AG09319 (cell line): ENCODE measurements at regions not wholly inside any gene's neighbourhood (a gene's known extent, or its start where the extent isn't known, plus 50 kb on each side); places are given as distances from the start of the nearest gene placed in this dataset.

Experiments used
- DNase-seq: peaks from one replicate; pipeline ENCODE4 v3.0.0-alpha.2; 2010; ENCODE audit warnings: low read depth; ENCODE audit errors: extremely low read depth
- CTCF ChIP-seq: IDR thresholded peaks from 2 replicates; pipeline ENCODE4 v1.5.1; 2011; ENCODE audit warnings: low read depth, mild to moderate bottlenecking, inconsistent platforms, low read length, moderate library complexity

- no peak for DNase-seq
- TF ChIP-seq CTCF: no peak
Observed at GRCh38 chr15:70321172-70321819, 223.6 kb upstream of the TLE3 start.

GRCh38 chr15:70320482-70320881, 222.8 kb upstream of the TLE3 start:
- no peak for TF ChIP-seq CTCF
- no peak for DNase-seq

GRCh38 chr15:70320077-70320476, 222.4 kb upstream of the TLE3 start:
- TF ChIP-seq CTCF: no peak
- DNase-seq: no peak

- TF ChIP-seq CTCF: no peak
- DNase-seq: no peak
Observed at GRCh38 chr15:70319466-70319865, 221.7 kb upstream of the TLE3 start.

- DNase-seq: peak; percentile 35
- TF ChIP-seq CTCF: no peak
Observed at GRCh38 chr15:70318594-70319465, 221.1 kb upstream of the TLE3 start.

- DNase-seq: no peak
- TF ChIP-seq CTCF: no peak
Observed at GRCh38 chr15:70316059-70316600, 218.4 kb upstream of the TLE3 start.

GRCh38 chr15:70315431-70315830, 217.7 kb upstream of the TLE3 start:
- TF ChIP-seq CTCF: no peak
- no peak for DNase-seq
